Mesendoderm (in vitro differentiated cells): ENCODE measurements at regions not wholly inside any gene's neighbourhood (a gene's known extent, or its start where the extent isn't known, plus 50 kb on each side); places are given as distances from the start of the nearest gene placed in this dataset.

Experiments
- DNase-seq: peaks from one replicate; pipeline ENCODE4 v3.0.0; 2013
- H2AK5ac ChIP-seq: 2 replicates; pipeline ENCODE4 v1.6.1; 2013; ENCODE audit warnings: low read length, inconsistent platforms
- H2BK120ac ChIP-seq: 2 replicates; pipeline ENCODE4 v1.6.1; 2013; ENCODE audit warnings: low read depth, mild to moderate bottlenecking, low read length, moderate library complexity, mixed read lengths
- H2BK15ac ChIP-seq: replicated peaks from 2 replicates; pipeline ENCODE4 v1.6.1; 2013; ENCODE audit warnings: low read depth, mild to moderate bottlenecking, moderate library complexity
- H2BK5ac ChIP-seq: 2 replicates; pipeline ENCODE4 v1.6.1; 2013; ENCODE audit warnings: low read length, inconsistent platforms
- H3K18ac ChIP-seq: 2 replicates; pipeline ENCODE4 v1.6.1; 2013; ENCODE audit warnings: mild to moderate bottlenecking, low read length, mixed read lengths
- H3K23ac ChIP-seq: one replicate; pipeline ENCODE4 v1.6.1; 2013; ENCODE audit warnings: low read length
- H3K27ac ChIP-seq: 2 replicates; pipeline ENCODE4 v1.5.1; 2013; ENCODE audit warnings: low read depth, mild to moderate bottlenecking, inconsistent platforms, low read length, moderate library complexity
- H3K27me3 ChIP-seq: 2 replicates; pipeline ENCODE4 v1.6.1; 2013; ENCODE audit warnings: low read length, control low read depth, mild to moderate bottlenecking, inconsistent platforms; ENCODE audit not compliant: insufficient read depth, poor library complexity
- H3K36me3 ChIP-seq: 2 replicates; pipeline ENCODE4 v1.6.1; 2013; ENCODE audit warnings: low read length, inconsistent platforms; ENCODE audit not compliant: control insufficient read depth, insufficient read depth
- H3K4ac ChIP-seq: one replicate; pipeline ENCODE4 v1.6.1; 2013; ENCODE audit warnings: low read depth, mild to moderate bottlenecking, low read length, moderate library complexity
- H3K4me1 ChIP-seq: 2 replicates; pipeline ENCODE4 v1.6.1; 2013; ENCODE audit warnings: low read depth, low read length, inconsistent platforms; ENCODE audit not compliant: control insufficient read depth
- H3K4me2 ChIP-seq: 2 replicates; pipeline ENCODE4 v1.6.1; 2013; ENCODE audit warnings: low read length
- H3K4me3 ChIP-seq: 2 replicates; pipeline ENCODE4 v1.5.1; 2013; ENCODE audit warnings: mild to moderate bottlenecking, low read length
- H3K56ac ChIP-seq: one replicate; pipeline ENCODE4 v1.6.1; 2013; ENCODE audit warnings: low read length
- H3K79me1 ChIP-seq: 2 replicates; pipeline ENCODE4 v1.6.1; 2013; ENCODE audit warnings: low read length, inconsistent platforms
- H3K79me2 ChIP-seq: 2 replicates; pipeline ENCODE4 v1.6.1; 2013; ENCODE audit warnings: mild to moderate bottlenecking, low read length; ENCODE audit not compliant: control insufficient read depth, insufficient read depth
- H3K9ac ChIP-seq: 2 replicates; pipeline ENCODE4 v1.6.1; 2013; ENCODE audit warnings: low read length, inconsistent platforms
- H4K5ac ChIP-seq: one replicate; pipeline ENCODE4 v1.6.1; 2013; ENCODE audit warnings: low read length
- H4K8ac ChIP-seq: one replicate; pipeline ENCODE4 v1.6.1; 2013; ENCODE audit warnings: low read depth, mild to moderate bottlenecking, control low read depth, low read length, moderate library complexity
- WGBS: extraction: QIAGEN DNeasy Blood & Tissue Kit; methylation state at CpG from one replicate; pipeline ENCODE4 v1.1.7; 2013; ENCODE audit warnings: low lambda C conversion rate, missing lambda C conversion rate; ENCODE audit not compliant: insufficient coverage; ENCODE audit errors: extremely low coverage; 5-methylcytosine and 5-hydroxymethylcytosine counted together

- Histone ChIP-seq H2AK5ac (no peak overlapping the region), H3K4me3 (no peak overlapping the region), H3K23ac (no peak overlapping the region), H3K4me2 (no peak overlapping the region), H3K27me3 (no peaks in the 10 kb centered on the region), H3K56ac (peak overlapping the region; percentile 87), H3K4me1 (peaks cover 7% of the 10 kb centered on the region), H3K27ac (peak overlapping the region; percentile 92), H3K79me1 (no peaks in the 10 kb centered on the region), H2BK15ac (no peak overlapping the region), H3K4ac (peak overlapping the region; percentile 60), H4K5ac (no peak overlapping the region), H4K8ac (no peak overlapping the region), H3K36me3 (no peaks in the 10 kb centered on the region), H2BK5ac (peak overlapping the region; percentile 99), H3K79me2 (no peaks in the 10 kb centered on the region), H2BK120ac (no peak overlapping the region), H3K18ac (peak overlapping the region; percentile 81), H3K9ac (peak overlapping the region; percentile 36)
- WGBS, result no CpG with 5 or more reads among the region's 1 CpG
- peak; percentile 73 for DNase-seq
Observed at GRCh38 chr10:29068302-29068701, 220.6 kb upstream of the LYZL1 start.

- Histone ChIP-seq H3K4ac (peak overlapping the region; percentile 60), H2BK15ac (no peak overlapping the region), H3K27ac (peak overlapping the region; percentile 92), H3K56ac (peak overlapping the region; percentile 87), H2AK5ac (no peak overlapping the region), H3K4me2 (no peak overlapping the region), H2BK5ac (peak overlapping the region; percentile 99), H3K27me3 (no peaks in the 10 kb centered on the region), H4K5ac (no peak overlapping the region), H2BK120ac (no peak overlapping the region), H3K79me1 (no peaks in the 10 kb centered on the region), H3K9ac (peak overlapping the region; percentile 39), H3K4me1 (peaks cover 7% of the 10 kb centered on the region), H3K36me3 (no peaks in the 10 kb centered on the region), H4K8ac (no peak overlapping the region), H3K23ac (no peak overlapping the region), H3K18ac (peak overlapping the region; percentile 94), H3K79me2 (no peaks in the 10 kb centered on the region), H3K4me3 (no peak overlapping the region)
- peak; percentile 93 for DNase-seq
- no CpG with 5 or more reads among the region's 6 CpGs for WGBS
Observed at GRCh38 chr10:29068966-29069365, 219.9 kb upstream of the LYZL1 start.

GRCh38 chr10:29069941-29070340 lies 218.9 kb upstream of the LYZL1 start:
- H3K4me3 ChIP-seq, result no peak overlapping the region
- no CpG with 5 or more reads among the region's 4 CpGs for WGBS
- no peaks in the 10 kb centered on the region for H3K79me2 ChIP-seq

GRCh38 chr10:29078919-29079318 lies 210.0 kb upstream of the LYZL1 start:
- peak overlapping the region; percentile 69 for H3K56ac ChIP-seq
- no peak overlapping the region for H2BK120ac ChIP-seq
- H3K27me3 ChIP-seq, result no peaks in the 10 kb centered on the region
- no peak overlapping the region for H4K5ac ChIP-seq
- H3K79me1 ChIP-seq, result no peaks in the 10 kb centered on the region
- no peaks in the 10 kb centered on the region for H3K79me2 ChIP-seq
- no peak overlapping the region for H3K4ac ChIP-seq
- no peak overlapping the region for H3K9ac ChIP-seq
- H3K23ac ChIP-seq, result no peak overlapping the region
- no peak overlapping the region for H3K4me3 ChIP-seq
- no peak overlapping the region for H3K4me2 ChIP-seq
- H4K8ac ChIP-seq, result no peak overlapping the region
- H3K4me1 ChIP-seq, result peaks cover 6% of the 10 kb centered on the region
- H3K18ac ChIP-seq, result peak overlapping the region; percentile 34
- peak; percentile 74 for DNase-seq
- no peaks in the 10 kb centered on the region for H3K36me3 ChIP-seq
- peak overlapping the region; percentile 53 for H2BK5ac ChIP-seq
- H3K27ac ChIP-seq, result peak overlapping the region; percentile 81
- H2AK5ac ChIP-seq, result no peak overlapping the region
- H2BK15ac ChIP-seq, result no peak overlapping the region
- WGBS, result no CpG with 5 or more reads among the region's 4 CpGs

More at GRCh38 chr10:29069941-29070340, 218.9 kb upstream of the LYZL1 start:
- Histone ChIP-seq H3K4me2 (no peak overlapping the region), H2AK5ac (no peak overlapping the region), H3K9ac (peak overlapping the region; percentile 35), H3K27ac (peak overlapping the region; percentile 92), H4K8ac (no peak overlapping the region), H3K4ac (peak overlapping the region; percentile 59), H2BK15ac (peak overlapping the region; percentile 67), H3K18ac (peak overlapping the region; percentile 94), H3K27me3 (no peaks in the 10 kb centered on the region), H2BK120ac (peak overlapping the region; percentile 99), H3K36me3 (no peaks in the 10 kb centered on the region), H3K79me1 (no peaks in the 10 kb centered on the region), H3K56ac (peak overlapping the region; percentile 75), H3K23ac (no peak overlapping the region), H3K4me1 (peaks cover 7% of the 10 kb centered on the region), H2BK5ac (peak overlapping the region; percentile 96), H4K5ac (no peak overlapping the region)
- DNase-seq, result no peak

- no peak overlapping the region for H3K4me2 ChIP-seq
- no peak overlapping the region for H4K8ac ChIP-seq
- DNase-seq, result no peak
- H3K27me3 ChIP-seq, result no peaks in the 10 kb centered on the region
- H3K4me3 ChIP-seq, result no peak overlapping the region
- peak overlapping the region; percentile 45 for H3K56ac ChIP-seq
- H2BK15ac ChIP-seq, result no peak overlapping the region
- H3K36me3 ChIP-seq, result no peaks in the 10 kb centered on the region
- no peak overlapping the region for H4K5ac ChIP-seq
- H2BK5ac ChIP-seq, result peak overlapping the region; percentile 37
- no peak overlapping the region for H2BK120ac ChIP-seq
- no peak overlapping the region for H3K9ac ChIP-seq
- peak overlapping the region; percentile 34 for H2AK5ac ChIP-seq
- H3K79me1 ChIP-seq, result no peaks in the 10 kb centered on the region
- no peak overlapping the region for H3K4ac ChIP-seq
- no CpG with 5 or more reads among the region's 5 CpGs for whole genome bisulfite sequencing
- H3K27ac ChIP-seq, result no peak overlapping the region
- no peaks in the 10 kb centered on the region for H3K79me2 ChIP-seq
- peaks cover 8% of the 10 kb centered on the region for H3K4me1 ChIP-seq
- no peak overlapping the region for H3K23ac ChIP-seq
- H3K18ac ChIP-seq, result no peak overlapping the region
Observed at GRCh38 chr10:29081231-29081630, 207.6 kb upstream of the LYZL1 start.
